ENCODE measurements at regions not wholly inside any gene's neighbourhood (a gene's known extent, or its start where the extent isn't known, plus 50 kb on each side); places are given as distances from the start of the nearest gene placed in this dataset.

GRCh38 chr9:119795395-119795794, 426.2 kb upstream of the BRINP1 start:
- TF ChIP-seq CTCF (IDR thresholded peaks at IDR 0.05; ENCODE audit: low read depth, low read length) = no peak
- no peak for TF ChIP-seq EZH2phosphoT487 (IDR thresholded peaks at IDR 0.05; ENCODE audit: low read depth)

Measured in OCI-LY3 (cell line).